HG02884 (cell line): ENCODE measurements at regions not wholly inside any gene's neighbourhood (a gene's known extent, or its start where the extent isn't known, plus 50 kb on each side); places are given as distances from the start of the nearest gene placed in this dataset.
"Not testable (repeated sequence)": the region's sequence is repeated elsewhere in the genome, so short reads cannot be mapped to it uniquely, and the experiment has no call there.

Experiments
- ATAC-seq: cut with Tn5 transposase; IDR thresholded peaks from one replicate; pipeline ENCODE4 v1.9.1; 2021; ENCODE audit warnings: mild to moderate bottlenecking, moderate library complexity; ENCODE audit not compliant: unreplicated experiment

DNA sequence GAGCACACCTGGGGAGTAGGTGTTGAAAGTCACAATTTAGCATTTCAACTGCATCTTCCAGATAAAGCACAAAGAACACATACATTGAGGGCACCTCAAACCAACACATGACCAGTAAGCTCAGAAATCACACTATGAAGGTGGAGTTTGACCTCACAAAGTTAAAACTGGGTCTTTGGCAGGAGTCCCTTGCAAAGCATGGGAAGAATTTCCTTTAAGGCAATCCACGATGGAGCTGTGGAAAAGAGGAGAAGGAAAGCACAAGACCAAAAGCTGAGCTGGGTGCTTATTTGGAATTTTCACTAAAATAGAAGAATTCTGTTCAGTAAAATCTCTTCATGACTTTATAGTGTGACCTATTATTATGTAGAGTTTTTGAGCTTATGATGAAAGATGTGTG, 212.9 kb upstream of the APCDD1 start:
- ATAC-seq, result no peak

DNA sequence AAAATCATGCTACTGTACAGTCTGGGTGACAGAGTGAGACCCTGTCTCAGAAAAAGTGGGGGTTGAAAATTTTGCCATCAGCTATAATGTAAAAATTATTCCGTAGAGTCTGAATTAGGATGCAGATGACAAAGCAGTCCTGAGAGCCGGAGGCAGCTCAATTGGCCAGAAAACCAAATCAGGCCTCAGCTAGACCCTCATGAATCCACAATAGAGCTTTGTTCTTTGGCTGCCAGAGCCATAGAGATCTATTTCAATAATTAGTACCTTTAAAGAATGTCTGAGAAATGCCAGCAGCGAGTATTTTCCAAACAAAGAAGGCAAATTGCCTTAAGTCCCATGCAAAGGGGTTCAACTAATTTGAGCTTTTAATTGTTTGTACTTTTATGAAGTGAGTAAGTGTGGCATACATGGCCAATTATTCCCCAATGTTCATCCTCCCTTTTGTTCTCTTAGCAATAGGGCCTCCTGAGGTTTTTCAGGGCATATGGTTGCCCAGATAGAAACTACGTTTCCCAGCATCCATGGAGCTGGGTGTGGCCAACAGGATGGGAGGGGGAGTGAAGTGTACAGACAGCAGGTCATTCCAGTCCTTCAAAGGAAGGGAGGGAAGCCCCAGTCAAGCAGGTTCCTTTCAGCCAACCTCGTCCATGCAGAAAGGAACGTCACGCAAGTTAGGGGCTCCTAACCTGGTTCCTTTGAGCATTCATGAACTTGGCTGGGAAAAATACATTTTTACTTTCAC, 211.3 kb upstream of the APCDD1 start:
- no peak for ATAC-seq

- no peak for ATAC-seq
These were observed 210.1 kb upstream of the APCDD1 start for GRCh38 chr18:10244341-10244740.

DNA sequence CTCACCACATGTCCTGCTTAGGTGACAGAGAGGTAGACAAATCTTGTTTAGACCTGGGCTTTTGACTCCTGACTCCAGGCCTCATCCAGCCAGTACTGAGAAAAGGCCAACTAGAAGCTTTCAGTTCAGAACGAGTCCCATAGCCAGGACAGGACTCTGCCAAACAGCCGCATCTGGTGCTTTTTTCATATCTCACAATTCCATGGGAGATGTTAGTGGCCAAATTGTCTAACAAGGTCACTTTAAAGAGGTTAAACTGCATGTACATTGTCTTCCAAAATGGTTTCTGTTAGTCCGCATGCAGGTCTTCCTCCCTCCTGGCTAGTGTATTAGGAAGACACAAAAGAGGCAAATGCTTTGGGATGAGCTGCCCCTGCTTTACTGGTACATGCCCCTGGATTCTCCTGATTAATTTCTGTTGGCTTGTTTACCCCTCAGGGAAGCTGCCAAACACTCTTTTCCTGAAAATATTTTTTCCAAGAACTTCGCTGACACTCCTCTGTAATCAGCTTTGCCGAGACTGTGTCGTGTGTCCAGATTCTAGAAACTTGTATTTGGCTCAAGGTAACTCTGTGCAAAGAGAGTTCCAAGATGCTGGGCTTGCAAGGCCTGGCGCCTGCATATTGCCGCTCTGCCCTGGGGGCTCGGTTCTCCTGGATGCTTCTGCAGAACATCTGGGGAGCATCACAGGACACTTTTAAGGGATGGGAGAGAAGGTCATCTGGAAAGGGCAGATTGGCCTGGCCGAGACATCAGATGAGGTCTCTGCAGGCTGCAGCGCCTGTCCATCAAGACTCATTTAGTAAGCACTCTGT, 209.2 kb upstream of the APCDD1 start:
- no peak for ATAC-seq

DNA sequence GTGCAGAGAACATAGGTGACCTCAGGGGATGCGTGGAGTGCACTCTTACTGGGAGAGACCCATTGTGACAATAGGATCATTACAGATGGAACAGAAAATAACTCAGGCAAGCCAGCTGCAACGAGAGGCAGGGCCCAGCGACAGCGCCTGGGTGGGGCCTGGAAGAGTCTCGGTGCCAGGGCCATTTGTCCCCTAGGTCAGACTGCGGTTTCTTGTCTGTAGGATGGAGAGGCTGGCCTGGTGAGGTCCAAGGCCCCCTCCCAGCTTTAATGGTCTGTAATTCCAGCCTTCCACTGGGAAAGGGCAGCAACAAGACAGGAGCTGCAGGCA, 208.6 kb upstream of the APCDD1 start:
- no peak for ATAC-seq

GRCh38 chr18:10247021-10247741, 207.3 kb upstream of the APCDD1 start:
- ATAC-seq, result no peak

DNA sequence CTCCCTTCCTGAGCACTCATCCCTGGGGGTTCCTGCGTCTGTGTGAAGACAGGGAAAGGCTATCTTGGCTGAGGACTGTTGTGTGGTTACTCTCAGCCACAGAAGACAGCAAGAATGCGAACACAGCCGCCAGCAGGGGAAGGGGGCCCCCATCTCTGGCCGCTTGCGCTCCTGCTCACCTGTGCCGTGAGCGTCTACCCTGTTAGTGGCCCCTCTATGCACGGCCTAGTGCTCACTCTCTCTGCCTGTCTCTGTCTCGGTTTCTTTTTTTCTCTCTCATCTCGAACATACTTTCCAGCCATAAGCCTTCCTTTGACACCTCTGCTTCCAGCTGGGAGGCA, 206.7 kb upstream of the APCDD1 start:
- ATAC-seq, result no peak

GRCh38 chr18:10248738-10249137, 205.7 kb upstream of the APCDD1 start:
- ATAC-seq, result no peak

- no peak for ATAC-seq
These were observed 205.2 kb upstream of the APCDD1 start for GRCh38 chr18:10249270-10249669.

- no peak for ATAC-seq
These were observed 204.6 kb upstream of the APCDD1 start for GRCh38 chr18:10249801-10250200.

DNA sequence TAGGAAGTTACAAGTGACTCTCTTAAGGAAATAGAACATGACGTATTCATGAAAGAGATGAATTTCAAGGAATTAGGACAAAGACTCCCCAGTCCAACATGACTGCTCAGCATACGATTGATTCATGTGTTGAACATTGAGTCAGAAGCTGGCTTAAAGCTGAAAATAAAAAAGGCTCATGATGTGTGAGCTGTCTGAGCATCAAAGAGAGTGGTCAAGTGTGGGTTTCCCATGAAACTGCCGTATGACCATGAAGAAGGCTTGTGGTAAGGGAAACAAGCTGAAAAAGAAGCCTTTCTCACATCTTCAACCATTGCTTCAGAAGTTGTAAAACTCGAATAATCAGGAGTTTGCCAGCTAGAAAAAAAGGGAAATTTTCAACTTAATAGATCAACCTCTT, 201.9 kb upstream of the APCDD1 start:
- no peak for ATAC-seq

DNA sequence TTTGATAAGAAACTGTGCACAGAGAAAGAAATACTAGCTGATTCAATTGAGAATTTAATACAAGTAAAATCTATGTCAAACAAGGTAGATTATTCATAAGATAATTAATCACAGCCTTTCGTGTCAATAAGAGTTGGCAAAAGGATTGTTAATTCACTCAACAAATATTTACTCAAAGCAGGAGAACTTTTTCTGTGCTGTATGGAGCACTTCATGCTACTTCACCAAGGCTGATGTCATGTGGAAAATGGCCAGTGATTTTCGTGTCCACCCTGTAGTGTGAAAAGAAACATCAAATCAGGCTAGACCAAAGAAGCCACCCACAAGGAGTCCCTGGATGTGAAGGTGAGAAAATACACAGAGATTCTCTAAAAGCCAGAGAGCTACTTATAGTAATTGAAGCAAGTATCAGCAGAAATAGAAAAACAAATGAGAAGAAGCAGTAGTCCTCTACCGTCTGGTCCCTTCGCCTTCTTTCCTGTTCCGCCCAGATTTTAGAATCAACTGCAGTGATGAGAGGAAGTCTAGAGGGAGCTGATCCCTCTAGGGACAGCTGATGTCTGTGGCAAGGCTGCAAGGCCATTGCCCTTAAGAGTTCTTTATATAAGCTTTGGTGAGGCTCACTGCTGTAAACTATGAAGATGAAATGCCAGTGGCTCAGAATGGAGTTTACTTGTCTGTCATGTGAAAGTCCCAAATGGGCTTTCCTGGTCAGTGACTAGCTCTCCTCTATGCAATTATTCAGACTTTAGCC, 201.3 kb upstream of the APCDD1 start:
- no peak for ATAC-seq

DNA sequence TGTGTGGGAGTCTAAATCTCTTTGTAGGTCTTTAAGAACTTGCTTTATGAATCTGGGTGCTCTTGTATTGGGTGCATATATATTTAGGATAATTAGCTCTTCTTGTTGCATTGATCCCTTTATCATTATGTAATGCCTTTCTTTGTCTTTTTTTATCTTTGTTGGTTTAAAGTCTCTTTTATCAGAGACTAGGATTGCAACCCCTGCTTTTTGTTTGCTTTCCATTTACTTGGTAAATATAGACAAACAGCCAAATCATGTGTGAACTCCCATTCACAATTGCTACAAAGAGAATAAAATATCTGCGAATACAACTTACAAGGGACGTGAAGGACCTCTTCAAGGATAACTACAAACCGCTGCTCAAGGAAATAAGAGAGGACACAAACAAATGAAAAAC, 198.2 kb upstream of the APCDD1 start:
- not testable (repeated sequence) for ATAC-seq

- ATAC-seq, result no peak
These were observed 195.5 kb upstream of the APCDD1 start for GRCh38 chr18:10258836-10259474.

DNA sequence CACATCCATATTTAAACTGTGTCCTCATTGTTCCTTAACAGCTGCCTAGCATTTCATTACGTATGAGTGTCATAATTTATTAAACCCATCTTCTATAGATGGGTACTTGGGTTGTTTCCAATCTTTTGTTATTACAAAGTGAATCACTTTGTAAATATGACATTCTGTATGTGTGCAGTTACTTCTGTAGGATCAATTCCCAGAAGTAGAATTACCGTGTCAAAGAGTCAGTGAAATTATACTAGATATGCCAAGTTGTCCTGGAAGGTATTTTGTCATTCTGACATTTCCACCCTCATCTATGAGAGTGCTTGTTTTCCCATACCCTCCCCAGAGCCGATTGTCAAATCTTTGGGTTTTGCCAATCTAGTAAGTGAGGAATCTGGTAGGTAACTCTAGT, 194.5 kb upstream of the APCDD1 start:
- ATAC-seq, result no peak

GRCh38 chr18:10261344-10262276, 192.8 kb upstream of the APCDD1 start:
- no peak for ATAC-seq

DNA sequence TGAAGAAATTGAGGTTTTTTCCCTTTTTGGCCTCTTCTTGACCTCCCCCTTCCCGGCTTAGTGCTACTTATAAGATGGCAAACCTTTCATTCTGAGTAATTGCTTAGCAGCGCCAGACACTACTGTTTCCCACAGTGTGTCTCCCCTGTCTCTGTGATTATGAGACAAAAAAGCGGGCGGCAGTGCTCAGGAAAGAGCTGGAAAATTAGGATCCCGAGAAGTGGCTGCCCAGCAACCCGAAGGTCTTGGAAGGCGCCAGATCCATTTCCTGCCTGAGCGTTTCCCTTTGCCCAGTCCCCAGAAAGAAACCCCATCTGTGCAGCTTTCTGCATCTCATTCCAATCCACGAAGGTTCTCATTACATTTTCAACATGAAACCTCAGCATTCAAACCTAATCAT, 191.9 kb upstream of the APCDD1 start:
- ATAC-seq, result no peak

GRCh38 chr18:10264260-10264659, 190.2 kb upstream of the APCDD1 start:
- ATAC-seq, result no peak

DNA sequence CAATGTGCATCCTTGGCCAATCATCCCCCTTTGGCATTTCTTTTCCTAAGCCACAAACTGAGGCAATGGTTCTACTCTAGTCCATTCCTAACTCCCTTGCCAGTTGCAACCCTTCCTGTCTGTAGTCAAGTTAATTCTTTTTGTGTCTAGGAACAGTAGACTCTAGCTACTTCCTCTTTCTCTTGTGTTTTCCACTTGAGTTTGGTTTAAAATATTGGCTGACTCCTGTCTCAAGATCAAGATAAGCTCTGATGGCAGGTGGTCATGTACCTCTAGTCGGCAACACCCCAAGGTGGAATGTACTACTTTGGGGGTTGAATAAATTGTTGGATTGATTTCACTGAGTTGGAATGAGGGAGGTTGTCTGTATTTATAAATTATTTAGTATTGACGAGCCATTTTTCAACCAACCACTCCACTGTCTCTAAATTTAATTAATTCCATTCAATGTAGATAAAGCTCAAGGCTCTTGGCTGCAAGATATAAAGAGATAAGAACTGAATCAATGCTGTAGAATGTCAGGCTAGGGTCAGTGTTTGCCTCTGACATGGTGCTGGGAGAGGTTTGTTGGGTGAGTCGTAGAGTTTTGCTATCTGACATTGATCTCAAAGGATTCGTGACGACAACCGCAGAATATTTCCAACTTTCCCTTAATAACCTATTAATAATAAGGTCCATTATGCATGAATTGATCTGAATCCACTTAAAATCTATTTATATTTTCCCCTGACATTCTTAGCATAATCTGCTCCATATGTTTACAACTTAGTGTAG, 188.7 kb upstream of the APCDD1 start:
- ATAC-seq, result no peak
